ENCODE measurements at regions not wholly inside any gene's neighbourhood (a gene's known extent, or its start where the extent isn't known, plus 50 kb on each side); places are given as distances from the start of the nearest gene placed in this dataset.

DNA sequence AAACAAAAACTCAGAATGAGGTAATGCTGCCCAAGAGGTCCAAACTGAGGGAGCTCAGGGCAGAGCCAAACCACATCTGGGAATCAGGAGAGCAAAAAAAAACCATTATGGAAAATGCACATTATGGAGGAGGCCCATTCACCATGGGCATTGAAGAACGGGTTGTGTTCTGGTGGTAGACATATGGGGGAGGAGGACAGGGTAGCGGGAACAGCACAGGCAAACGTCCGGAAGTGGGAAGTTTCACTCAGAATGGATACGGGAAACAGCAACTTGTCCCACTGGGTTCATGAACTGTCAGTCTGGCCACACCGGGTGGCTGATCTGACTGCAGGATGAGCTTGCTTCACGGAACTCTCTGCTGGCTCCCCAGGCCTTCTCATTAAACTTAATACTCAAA is 139.7 kb downstream of the RRAGC start:
- no peak for TF ChIP-seq CTCF (IDR thresholded peaks at IDR 0.05; ENCODE audit: insufficient read depth, low read depth, low read length, missing control alignments)
- no peak overlapping the region for H3K4me3 ChIP-seq (ENCODE audit: low read depth, low read length)
- DNase-seq (ENCODE audit: low read depth), result no peak

DNA sequence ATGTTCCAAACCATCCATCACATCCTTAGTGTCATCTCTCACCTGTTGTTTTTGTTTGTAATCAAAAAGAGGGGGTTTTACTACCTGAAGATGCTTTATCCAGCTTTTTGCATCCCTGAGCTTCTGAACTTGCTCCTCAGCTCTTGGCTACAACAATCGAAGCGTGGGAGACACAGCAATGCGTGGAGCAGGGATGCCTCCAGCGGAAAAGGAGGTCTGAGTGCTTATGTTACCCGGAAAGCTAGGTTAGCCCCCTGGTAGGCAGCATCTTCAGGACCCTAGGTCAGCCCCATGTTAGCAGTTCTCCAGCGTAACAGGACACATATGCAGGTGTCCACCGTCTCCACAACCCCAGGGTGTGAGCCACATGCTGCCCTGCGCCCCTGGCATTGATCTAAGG is 141.5 kb downstream of the RRAGC start:
- no peak overlapping the region for H3K4me3 ChIP-seq (ENCODE audit: low read depth, low read length)
- DNase-seq (ENCODE audit: low read depth), result no peak
- no peak for TF ChIP-seq CTCF (IDR thresholded peaks at IDR 0.05; ENCODE audit: insufficient read depth, low read depth, low read length, missing control alignments)

DNA sequence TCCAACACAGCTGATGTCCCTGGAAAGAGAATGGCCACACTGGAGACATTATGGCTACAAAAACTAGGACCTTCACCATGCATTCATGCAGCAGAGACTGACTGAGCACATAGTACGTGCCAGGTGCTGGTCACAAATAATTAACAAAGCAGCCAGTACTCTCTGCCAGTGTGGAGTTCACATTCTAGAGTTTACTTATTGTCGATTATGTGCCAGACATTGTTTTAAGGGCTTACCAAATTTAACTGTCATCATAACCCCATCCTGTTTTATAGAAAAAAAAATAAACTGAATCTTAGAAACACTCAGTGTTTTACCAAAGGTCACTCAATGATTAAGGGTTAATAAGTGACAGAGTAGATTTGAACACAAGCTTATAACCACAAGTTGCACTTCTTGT is 143.3 kb downstream of the RRAGC start:
- no peak for TF ChIP-seq CTCF (IDR thresholded peaks at IDR 0.05; ENCODE audit: insufficient read depth, low read depth, low read length, missing control alignments)
- DNase-seq (ENCODE audit: low read depth), result no peak
- no peak overlapping the region for H3K4me3 ChIP-seq (ENCODE audit: low read depth, low read length)

GRCh38 chr1:38715415-38715814 is 144.2 kb downstream of the RRAGC start:
- DNase-seq (ENCODE audit: low read depth), result no peak
- no peak overlapping the region for H3K4me3 ChIP-seq (ENCODE audit: low read depth, low read length)
- TF ChIP-seq CTCF (IDR thresholded peaks at IDR 0.05; ENCODE audit: insufficient read depth, low read depth, low read length, missing control alignments), result no peak

DNA sequence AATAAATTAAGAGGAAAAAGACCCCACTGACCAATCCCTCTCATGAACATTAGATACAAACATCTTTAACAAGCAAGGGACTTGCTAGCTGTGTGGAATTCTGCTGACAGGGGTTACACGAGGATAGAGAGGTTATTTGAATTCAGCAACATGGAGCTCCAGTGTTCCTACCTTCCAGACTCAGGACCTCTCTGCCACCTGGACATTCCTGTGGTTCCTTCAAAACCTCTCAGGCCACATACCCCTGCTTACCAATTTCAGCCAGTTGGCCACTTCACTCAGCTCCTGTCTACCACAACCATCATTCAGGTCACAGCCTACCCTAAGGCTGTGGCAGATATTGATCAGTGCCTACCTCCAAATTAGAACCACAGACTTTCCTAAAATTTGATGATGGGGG is 147.5 kb downstream of the RRAGC start:
- no peak for DNase-seq (ENCODE audit: low read depth)
- H3K4me3 ChIP-seq (ENCODE audit: low read depth, low read length), result no peak overlapping the region
- TF ChIP-seq CTCF (IDR thresholded peaks at IDR 0.05; ENCODE audit: insufficient read depth, low read depth, low read length, missing control alignments), result no peak

- no peak overlapping the region for H3K4me3 ChIP-seq (ENCODE audit: low read depth, low read length)
- no peak for DNase-seq (ENCODE audit: low read depth)
- no peak for TF ChIP-seq CTCF (IDR thresholded peaks at IDR 0.05; ENCODE audit: insufficient read depth, low read depth, low read length, missing control alignments)
These were observed 150.8 kb downstream of the RRAGC start for GRCh38 chr1:38708701-38709258.

- TF ChIP-seq CTCF (IDR thresholded peaks at IDR 0.05; ENCODE audit: insufficient read depth, low read depth, low read length, missing control alignments), result no peak
- DNase-seq (ENCODE audit: low read depth), result no peak
- no peak overlapping the region for H3K4me3 ChIP-seq (ENCODE audit: low read depth, low read length)
These were observed 158.5 kb downstream of the RRAGC start for GRCh38 chr1:38701088-38701487.

Data from GM12865 (cell line).